ENCODE measurements at regions not wholly inside any gene's neighbourhood (a gene's known extent, or its start where the extent isn't known, plus 50 kb on each side); places are given as distances from the start of the nearest gene placed in this dataset.
A peak's percentile ranks its signal among the peaks of the same experiment; 100 is the strongest.
"Not testable (repeated sequence)": the region's sequence is repeated elsewhere in the genome, so short reads cannot be mapped to it uniquely, and the experiment has no call there.

GRCh38 chr10:3313784-3314444 lies 141.3 kb upstream of the PITRM1 start:
- H3K27me3 ChIP-seq (ENCODE audit: control insufficient read depth, insufficient read depth, low read length); H3K9me3 ChIP-seq (ENCODE audit: control insufficient read depth, insufficient read depth, low read length); H3K27ac ChIP-seq (ENCODE audit: low read depth, low read length); H3K4me3 ChIP-seq (ENCODE audit: low read depth, low read length); CTCF ChIA-PET; POLR2A ChIA-PET: not testable (repeated sequence)
- peak; percentile 13 for DNase-seq (ENCODE audit: low read depth, low spot score)

- CTCF ChIA-PET, result no interaction called here
- DNase-seq (ENCODE audit: low read depth, low spot score), result no peak
- H3K4me3 ChIP-seq (ENCODE audit: low read depth, low read length), result no peak overlapping the region
Measured at GRCh38 chr10:3312403-3312940, 139.9 kb upstream of the PITRM1 start.

GRCh38 chr10:3310016-3310784 lies 137.6 kb upstream of the PITRM1 start:
- Histone ChIP-seq H3K4me3 (ENCODE audit: low read depth, low read length) (no peak overlapping the region), H3K9me3 (ENCODE audit: control insufficient read depth, insufficient read depth, low read length) (peaks cover 8% of the 10 kb centered on the region), H3K27ac (ENCODE audit: low read depth, low read length) (no peak overlapping the region), H3K27me3 (ENCODE audit: control insufficient read depth, insufficient read depth, low read length) (peaks cover 14% of the 10 kb centered on the region)
- no peak for DNase-seq (ENCODE audit: low read depth, low spot score)
- ChIA-PET POLR2A (no interaction called here), CTCF (no interaction called here)
- TF ChIP-seq CTCF (IDR thresholded peaks at IDR 0.05; ENCODE audit: low read depth, low read length), result no peak

More at GRCh38 chr10:3312403-3312940, 139.9 kb upstream of the PITRM1 start:
- Histone ChIP-seq H3K27me3 (ENCODE audit: control insufficient read depth, insufficient read depth, low read length) (peaks cover 10% of the 10 kb centered on the region), H3K27ac (ENCODE audit: low read depth, low read length) (no peak overlapping the region), H3K9me3 (ENCODE audit: control insufficient read depth, insufficient read depth, low read length) (peaks cover 8% of the 10 kb centered on the region)
- no peak for TF ChIP-seq CTCF (IDR thresholded peaks at IDR 0.05; ENCODE audit: low read depth, low read length)
- POLR2A ChIA-PET, result no interaction called here

- TF ChIP-seq CTCF (IDR thresholded peaks at IDR 0.05; ENCODE audit: low read depth, low read length), result no peak
- no peak for DNase-seq (ENCODE audit: low read depth, low spot score)
- H3K9me3 ChIP-seq (ENCODE audit: control insufficient read depth, insufficient read depth, low read length), result peaks cover 8% of the 10 kb centered on the region
- peaks cover 16% of the 10 kb centered on the region for H3K27me3 ChIP-seq (ENCODE audit: control insufficient read depth, insufficient read depth, low read length)
- CTCF ChIA-PET, result no interaction called here
- POLR2A ChIA-PET, result no interaction called here
- H3K4me3 ChIP-seq (ENCODE audit: low read depth, low read length), result no peak overlapping the region
- no peak overlapping the region for H3K27ac ChIP-seq (ENCODE audit: low read depth, low read length)
Measured at GRCh38 chr10:3306050-3306449, 133.5 kb upstream of the PITRM1 start.

- POLR2A ChIA-PET, result no interaction called here
- no peak for TF ChIP-seq CTCF (IDR thresholded peaks at IDR 0.05; ENCODE audit: low read depth, low read length)
- no peaks in the 10 kb centered on the region for H3K9me3 ChIP-seq (ENCODE audit: control insufficient read depth, insufficient read depth, low read length)
- H3K4me3 ChIP-seq (ENCODE audit: low read depth, low read length), result no peak overlapping the region
- DNase-seq (ENCODE audit: low read depth, low spot score), result no peak
- no peak overlapping the region for H3K27ac ChIP-seq (ENCODE audit: low read depth, low read length)
- peaks cover 4% of the 10 kb centered on the region for H3K27me3 ChIP-seq (ENCODE audit: control insufficient read depth, insufficient read depth, low read length)
- CTCF ChIA-PET, result no interaction called here
Measured at GRCh38 chr10:3295582-3296151, 123.1 kb upstream of the PITRM1 start.

Measured in AG04450 (cell line).